ENCODE measurements at regions not wholly inside any gene's neighbourhood (a gene's known extent, or its start where the extent isn't known, plus 50 kb on each side); places are given as distances from the start of the nearest gene placed in this dataset.
"Not testable (repeated sequence)": the region's sequence is repeated elsewhere in the genome, so short reads cannot be mapped to it uniquely, and the experiment has no call there.

DNA sequence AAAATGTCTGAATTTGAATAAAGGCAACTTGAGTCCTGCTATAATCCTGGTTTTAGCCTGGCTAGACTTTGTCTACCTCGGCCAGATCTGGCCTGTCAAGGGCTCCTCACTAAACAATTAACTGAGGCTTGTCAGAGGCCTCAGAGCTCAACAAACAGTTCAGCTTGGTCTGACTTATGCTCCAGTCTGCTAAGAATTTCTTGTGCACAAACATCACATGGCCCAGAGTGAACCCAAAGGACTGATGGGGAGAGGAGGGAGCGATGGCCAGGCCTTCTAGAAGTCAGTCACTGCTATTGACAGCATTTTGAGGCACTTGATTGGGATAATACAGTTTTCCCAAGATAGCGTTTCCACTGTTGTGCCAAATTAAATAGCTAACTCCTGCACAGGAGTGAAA, 555.1 kb upstream of the ID2 start:
- no peaks in the 10 kb centered on the region for H3K9me3 ChIP-seq (replicated peaks in 1 of 3)
- intact Hi-C loops (cut with DNase I): no loop called here
- TF ChIP-seq, protein P1, sequence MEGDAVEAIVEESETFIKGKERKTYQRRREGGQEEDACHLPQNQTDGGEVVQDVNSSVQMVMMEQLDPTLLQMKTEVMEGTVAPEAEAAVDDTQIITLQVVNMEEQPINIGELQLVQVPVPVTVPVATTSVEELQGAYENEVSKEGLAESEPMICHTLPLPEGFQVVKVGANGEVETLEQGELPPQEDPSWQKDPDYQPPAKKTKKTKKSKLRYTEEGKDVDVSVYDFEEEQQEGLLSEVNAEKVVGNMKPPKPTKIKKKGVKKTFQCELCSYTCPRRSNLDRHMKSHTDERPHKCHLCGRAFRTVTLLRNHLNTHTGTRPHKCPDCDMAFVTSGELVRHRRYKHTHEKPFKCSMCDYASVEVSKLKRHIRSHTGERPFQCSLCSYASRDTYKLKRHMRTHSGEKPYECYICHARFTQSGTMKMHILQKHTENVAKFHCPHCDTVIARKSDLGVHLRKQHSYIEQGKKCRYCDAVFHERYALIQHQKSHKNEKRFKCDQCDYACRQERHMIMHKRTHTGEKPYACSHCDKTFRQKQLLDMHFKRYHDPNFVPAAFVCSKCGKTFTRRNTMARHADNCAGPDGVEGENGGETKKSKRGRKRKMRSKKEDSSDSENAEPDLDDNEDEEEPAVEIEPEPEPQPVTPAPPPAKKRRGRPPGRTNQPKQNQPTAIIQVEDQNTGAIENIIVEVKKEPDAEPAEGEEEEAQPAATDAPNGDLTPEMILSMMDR (IDR thresholded peaks at IDR 0.05): no peak
- no peak for TF ChIP-seq POLR2A (IDR thresholded peaks at IDR 0.05)
- no peak overlapping the region for H3K4me3 ChIP-seq
- peak overlapping the region in 2 of 5 donors; percentile 81 to 84 for H3K27ac ChIP-seq
- no peak for DNase-seq
- no peaks in the 10 kb centered on the region for H3K27me3 ChIP-seq
- 90 to 100% (median 97%) methylated on average over 3 of the region's 3 CpGs for WGBS, 4 donors
- H3K4me1 ChIP-seq (replicated peaks in 1 of 2): peaks cover 0 to 4% of the 10 kb centered on the region in 2 donors
- H3K36me3 ChIP-seq (replicated peaks in 1 of 2): no peaks in the 10 kb centered on the region

DNA sequence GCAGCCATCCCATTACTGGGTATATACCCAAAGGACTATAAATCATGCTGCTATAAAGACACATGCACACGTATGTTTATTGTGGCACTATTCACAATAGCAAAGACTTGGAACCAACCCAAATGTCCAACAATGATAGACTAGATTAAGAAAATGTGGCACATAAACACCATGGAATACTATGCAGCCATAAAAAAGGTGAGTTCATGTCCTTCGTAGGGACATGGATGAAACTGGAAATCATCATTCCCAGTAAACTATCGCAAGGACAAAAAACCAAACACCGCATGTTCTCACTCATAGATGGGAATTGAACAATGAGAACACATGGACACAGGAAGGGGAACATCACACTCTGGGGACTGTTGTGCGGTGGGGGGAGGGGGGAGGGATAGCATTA, 550.4 kb upstream of the ID2 start:
- H3K4me1 ChIP-seq (replicated peaks in 1 of 2); DNase-seq; H3K27ac ChIP-seq; H3K9me3 ChIP-seq (replicated peaks in 1 of 3); H3K36me3 ChIP-seq (replicated peaks in 1 of 2); intact Hi-C loops (cut with DNase I); H3K27me3 ChIP-seq; H3K4me3 ChIP-seq: not testable (repeated sequence)
- WGBS, 4 donors: 86 to 96% (median 95%) methylated on average over 3 to 5 of the region's 5 CpGs

GRCh38 chr2:8132351-8132831, 549.5 kb upstream of the ID2 start:
- WGBS, 4 donors: 81 to 91% (median 87%) methylated on average over 13 to 14 of the region's 14 CpGs
- H3K9me3 ChIP-seq (replicated peaks in 1 of 3): no peaks in the 10 kb centered on the region
- intact Hi-C loops (cut with DNase I): no loop called here
- no peak overlapping the region for H3K4me3 ChIP-seq
- no peaks in the 10 kb centered on the region for H3K4me1 ChIP-seq (replicated peaks in 1 of 2)
- H3K36me3 ChIP-seq (replicated peaks in 1 of 2): no peaks in the 10 kb centered on the region
- no peak overlapping the region for H3K27ac ChIP-seq
- H3K27me3 ChIP-seq: no peaks in the 10 kb centered on the region
- TF ChIP-seq, protein P1 (IDR thresholded peaks at IDR 0.05): no peak
- no peak for TF ChIP-seq POLR2A (IDR thresholded peaks at IDR 0.05)
- no peak for DNase-seq

DNA sequence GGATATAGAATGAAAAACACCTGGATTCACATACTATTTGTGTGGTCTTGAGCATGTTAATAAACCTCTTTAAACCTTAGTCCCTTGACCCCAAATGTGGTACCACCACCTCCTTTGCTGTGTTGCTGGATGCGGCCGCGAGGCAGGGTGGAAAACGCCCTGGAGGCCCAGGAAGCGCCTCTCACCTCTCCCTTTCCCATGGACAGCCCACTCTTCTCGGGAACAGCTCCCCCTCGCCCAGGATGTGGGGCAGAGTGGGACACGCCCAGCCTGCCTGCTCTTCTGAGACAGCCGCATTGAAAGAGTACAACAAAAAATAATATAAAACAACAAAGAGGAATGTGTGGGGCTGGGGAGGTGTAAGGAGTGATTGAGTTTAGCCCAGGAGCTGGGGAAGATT, 549.0 kb upstream of the ID2 start:
- Histone ChIP-seq H3K36me3 (replicated peaks in 1 of 2) (no peaks in the 10 kb centered on the region), H3K4me1 (replicated peaks in 1 of 2) (no peaks in the 10 kb centered on the region), H3K27me3 (no peaks in the 10 kb centered on the region), H3K9me3 (replicated peaks in 1 of 3) (no peaks in the 10 kb centered on the region), H3K4me3 (no peak overlapping the region), H3K27ac (no peak overlapping the region)
- 89 to 93% (median 90%) methylated on average over 9 of the region's 9 CpGs for WGBS, 4 donors
- TF ChIP-seq POLR2A (IDR thresholded peaks at IDR 0.05): no peak
- TF ChIP-seq, protein P1 (IDR thresholded peaks at IDR 0.05): no peak
- DNase-seq: no peak
- intact Hi-C loops (cut with DNase I): no loop called here

DNA sequence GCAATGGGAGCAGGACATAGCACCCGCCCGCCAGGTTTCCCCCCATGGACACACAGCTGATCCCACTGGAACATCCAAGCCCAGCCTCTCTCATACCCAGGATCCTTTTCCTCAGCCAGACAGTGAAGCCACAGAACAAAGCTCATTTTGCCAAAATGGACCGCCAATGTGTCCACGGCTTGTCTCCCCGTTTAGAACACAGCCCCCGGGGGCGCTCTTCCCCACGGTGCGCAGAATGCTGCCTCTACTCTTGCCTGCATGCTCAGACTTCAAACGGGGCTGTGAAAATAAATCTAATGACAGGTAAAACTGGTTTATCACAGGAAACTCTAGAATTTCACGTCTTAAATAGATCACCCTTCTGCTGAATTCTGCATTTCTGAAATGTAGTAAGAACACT, 548.5 kb upstream of the ID2 start:
- Histone ChIP-seq H3K27ac (no peak overlapping the region), H3K4me1 (replicated peaks in 1 of 2) (no peaks in the 10 kb centered on the region), H3K4me3 (peak overlapping the region in 1 of 4 donors; percentile 4), H3K27me3 (no peaks in the 10 kb centered on the region), H3K9me3 (replicated peaks in 1 of 3) (no peaks in the 10 kb centered on the region), H3K36me3 (replicated peaks in 1 of 2) (no peaks in the 10 kb centered on the region)
- intact Hi-C loops (cut with DNase I): no loop called here
- TF ChIP-seq POLR2A (IDR thresholded peaks at IDR 0.05): no peak
- TF ChIP-seq, protein P1 (IDR thresholded peaks at IDR 0.05): no peak
- no peak for DNase-seq
- 80 to 84% (median 81%) methylated on average over 11 of the region's 11 CpGs for WGBS, 4 donors

All from adrenal gland (tissue), 9 donors.